ENCODE measurements at regions not wholly inside any gene's neighbourhood (a gene's known extent, or its start where the extent isn't known, plus 50 kb on each side); places are given as distances from the start of the nearest gene placed in this dataset.

DNA sequence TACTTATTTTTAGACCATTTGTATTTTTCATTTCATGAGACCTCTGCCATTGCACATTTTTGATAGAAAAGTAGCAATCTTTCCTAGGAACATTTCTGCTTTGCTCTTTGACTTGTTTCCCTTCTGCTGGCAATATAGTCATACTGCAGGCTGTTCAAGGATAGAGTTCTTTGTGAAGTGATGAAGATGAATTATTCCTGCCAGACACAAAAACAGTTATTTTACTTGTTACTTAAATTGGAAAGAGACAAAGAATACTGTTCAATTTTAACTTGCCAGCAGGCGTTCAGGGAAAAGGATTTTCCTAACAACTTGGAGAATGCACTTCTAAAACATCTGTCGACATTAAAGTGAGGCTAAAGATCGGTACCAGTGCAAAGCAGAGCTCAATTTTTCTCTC, 251.7 kb upstream of the ACTBL2 start:
- intact Hi-C loops (cut with DNase I; ENCODE audit: low total_unique reads): no loop called here
- no peak for DNase-seq
- WGBS, 5 donors: 72 to 82% (median 73%) methylated on average over 3 of the region's 3 CpGs
- H3K4me3 ChIP-seq: no peak overlapping the region
- H3K4me1 ChIP-seq: no peaks in the 10 kb centered on the region
- no peaks in the 10 kb centered on the region for H3K9me3 ChIP-seq
- H3K27me3 ChIP-seq (replicated peaks in 1 of 7): no peaks in the 10 kb centered on the region
- TF ChIP-seq POLR2A (IDR thresholded peaks at IDR 0.05) (no peak), POLR2AphosphoS5 (IDR thresholded peaks at IDR 0.05) (no peak)
- TF ChIP-seq, protein P1, sequence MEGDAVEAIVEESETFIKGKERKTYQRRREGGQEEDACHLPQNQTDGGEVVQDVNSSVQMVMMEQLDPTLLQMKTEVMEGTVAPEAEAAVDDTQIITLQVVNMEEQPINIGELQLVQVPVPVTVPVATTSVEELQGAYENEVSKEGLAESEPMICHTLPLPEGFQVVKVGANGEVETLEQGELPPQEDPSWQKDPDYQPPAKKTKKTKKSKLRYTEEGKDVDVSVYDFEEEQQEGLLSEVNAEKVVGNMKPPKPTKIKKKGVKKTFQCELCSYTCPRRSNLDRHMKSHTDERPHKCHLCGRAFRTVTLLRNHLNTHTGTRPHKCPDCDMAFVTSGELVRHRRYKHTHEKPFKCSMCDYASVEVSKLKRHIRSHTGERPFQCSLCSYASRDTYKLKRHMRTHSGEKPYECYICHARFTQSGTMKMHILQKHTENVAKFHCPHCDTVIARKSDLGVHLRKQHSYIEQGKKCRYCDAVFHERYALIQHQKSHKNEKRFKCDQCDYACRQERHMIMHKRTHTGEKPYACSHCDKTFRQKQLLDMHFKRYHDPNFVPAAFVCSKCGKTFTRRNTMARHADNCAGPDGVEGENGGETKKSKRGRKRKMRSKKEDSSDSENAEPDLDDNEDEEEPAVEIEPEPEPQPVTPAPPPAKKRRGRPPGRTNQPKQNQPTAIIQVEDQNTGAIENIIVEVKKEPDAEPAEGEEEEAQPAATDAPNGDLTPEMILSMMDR (IDR thresholded peaks at IDR 0.05 in 8 of 11, conservative IDR thresholded peaks at IDR 0.05 in 3 of 11): no peak
- H3K27ac ChIP-seq: no peak overlapping the region
- H3K36me3 ChIP-seq: no peaks in the 10 kb centered on the region

DNA sequence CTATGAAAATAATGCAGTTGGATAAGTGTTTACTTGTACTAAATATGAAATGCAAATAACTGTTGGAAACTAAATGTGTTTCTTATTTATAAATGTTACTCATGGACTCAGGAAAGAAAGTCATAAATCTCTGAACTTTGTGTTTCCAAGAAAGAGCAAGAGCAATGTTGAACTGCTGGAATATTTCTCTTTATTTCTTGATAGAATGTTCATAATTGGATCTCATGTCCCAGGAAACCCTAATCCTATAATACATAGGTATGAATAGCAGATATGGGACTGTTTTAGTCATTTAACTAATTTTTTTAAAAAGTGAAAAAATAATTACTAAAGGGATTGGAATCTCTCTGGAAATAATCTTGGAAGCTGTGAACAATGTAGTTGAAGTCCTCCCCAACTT, 245.0 kb upstream of the ACTBL2 start:
- no peaks in the 10 kb centered on the region for H3K4me1 ChIP-seq
- no peak overlapping the region for H3K27ac ChIP-seq
- H3K36me3 ChIP-seq: no peaks in the 10 kb centered on the region
- peaks cover 0 to 7% (median 5%) of the 10 kb centered on the region in 8 donors for H3K9me3 ChIP-seq
- no peak overlapping the region for H3K4me3 ChIP-seq
- intact Hi-C loops (cut with DNase I; ENCODE audit: low total_unique reads): no loop called here
- TF ChIP-seq, protein P1 (IDR thresholded peaks at IDR 0.05 in 8 of 11, conservative IDR thresholded peaks at IDR 0.05 in 3 of 11): no peak
- TF ChIP-seq POLR2AphosphoS5 (IDR thresholded peaks at IDR 0.05) (no peak), POLR2A (IDR thresholded peaks at IDR 0.05) (no peak)
- DNase-seq: no peak
- no peaks in the 10 kb centered on the region for H3K27me3 ChIP-seq (replicated peaks in 1 of 7)

DNA sequence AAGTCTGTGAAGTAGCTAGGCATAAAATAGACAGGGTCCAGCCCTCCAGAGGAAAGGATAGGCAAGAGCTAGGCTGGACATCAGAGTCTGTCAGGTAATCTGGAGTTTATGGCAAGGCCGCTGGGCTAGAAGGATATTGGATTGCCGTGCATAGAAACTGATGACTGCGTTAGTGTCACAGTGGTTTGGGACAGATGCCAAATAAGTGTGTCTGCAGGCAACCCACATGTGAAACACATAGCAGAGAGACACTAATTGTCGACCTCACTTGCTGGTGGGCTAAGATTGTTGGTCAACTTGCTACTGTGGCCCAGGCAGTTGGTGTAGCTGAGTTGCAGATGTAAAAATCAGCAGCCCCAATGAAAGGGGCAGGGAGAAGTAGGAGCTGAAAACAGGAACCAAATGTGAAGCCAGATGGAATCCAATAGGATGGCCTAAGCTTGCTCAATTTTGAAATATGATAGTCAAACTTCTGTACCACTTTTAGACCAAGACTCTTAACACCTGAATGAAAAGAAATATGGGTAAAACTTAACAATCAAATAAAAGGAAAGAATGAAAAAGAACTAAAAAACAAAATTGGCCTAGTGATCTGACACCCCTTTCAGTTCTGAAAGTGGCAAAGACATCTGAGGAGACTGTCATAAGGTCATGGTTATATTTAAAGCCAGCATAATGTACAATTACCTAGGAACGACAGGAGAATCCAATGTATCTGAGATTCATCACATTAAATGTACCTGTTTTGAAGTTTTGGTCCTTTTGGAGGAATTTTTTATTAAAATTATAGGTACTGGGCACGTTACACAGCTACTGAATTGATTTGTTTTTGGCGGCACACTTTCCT, 243.3 kb upstream of the ACTBL2 start:
- peaks cover 0 to 7% (median 5%) of the 10 kb centered on the region in 8 donors for H3K9me3 ChIP-seq
- no peaks in the 10 kb centered on the region for H3K36me3 ChIP-seq
- WGBS, 5 donors: 55 to 82% (median 64%) methylated on average over 7 of the region's 7 CpGs
- no peak overlapping the region for H3K4me3 ChIP-seq
- DNase-seq: no peak
- TF ChIP-seq, protein P1 (IDR thresholded peaks at IDR 0.05 in 8 of 11, conservative IDR thresholded peaks at IDR 0.05 in 3 of 11): no peak
- TF ChIP-seq POLR2AphosphoS5 (IDR thresholded peaks at IDR 0.05) (no peak), POLR2A (IDR thresholded peaks at IDR 0.05) (no peak)
- H3K4me1 ChIP-seq: no peaks in the 10 kb centered on the region
- intact Hi-C loops (cut with DNase I; ENCODE audit: low total_unique reads): no loop called here
- no peaks in the 10 kb centered on the region for H3K27me3 ChIP-seq (replicated peaks in 1 of 7)
- no peak overlapping the region for H3K27ac ChIP-seq

DNA sequence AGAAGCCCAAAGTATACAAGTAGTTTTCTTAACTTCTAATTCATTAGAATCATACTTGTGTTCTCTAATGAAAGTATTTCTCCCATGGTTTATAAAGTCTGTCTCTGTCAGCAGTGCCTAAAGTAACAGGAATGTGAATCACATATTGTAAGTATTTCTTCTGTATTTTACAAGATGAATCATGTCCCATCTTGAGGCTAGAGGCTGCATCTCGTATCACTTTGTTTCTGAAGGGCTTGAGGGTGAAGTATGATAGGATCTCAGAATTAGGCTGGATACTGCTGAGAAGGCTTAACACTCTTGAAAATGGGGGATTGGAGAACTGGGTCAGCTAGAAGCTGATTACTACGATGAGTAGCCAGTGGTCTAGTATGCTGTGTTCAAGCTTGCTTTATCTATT, 242.2 kb upstream of the ACTBL2 start:
- Histone ChIP-seq H3K36me3 (no peaks in the 10 kb centered on the region), H3K27me3 (replicated peaks in 1 of 7) (no peaks in the 10 kb centered on the region), H3K9me3 (peaks cover 0 to 7% (median 5%) of the 10 kb centered on the region in 8 donors), H3K4me3 (no peak overlapping the region), H3K27ac (no peak overlapping the region), H3K4me1 (no peaks in the 10 kb centered on the region)
- DNase-seq: no peak
- 77 to 93% (median 83%) methylated on average over 2 of the region's 2 CpGs for WGBS, 5 donors
- TF ChIP-seq POLR2A (IDR thresholded peaks at IDR 0.05) (no peak), POLR2AphosphoS5 (IDR thresholded peaks at IDR 0.05) (no peak)
- TF ChIP-seq, protein P1 (IDR thresholded peaks at IDR 0.05 in 8 of 11, conservative IDR thresholded peaks at IDR 0.05 in 3 of 11): no peak
- intact Hi-C loops (cut with DNase I; ENCODE audit: low total_unique reads): no loop called here

Data from spleen (tissue), 11 donors.